ENCODE measurements at regions not wholly inside any gene's neighbourhood (a gene's known extent, or its start where the extent isn't known, plus 50 kb on each side); places are given as distances from the start of the nearest gene placed in this dataset.

GRCh38 chr20:56998438-56998837, 268.0 kb downstream of the BMP7 start:
- DNase-seq (ENCODE audit: low spot score) = no peak

DNA sequence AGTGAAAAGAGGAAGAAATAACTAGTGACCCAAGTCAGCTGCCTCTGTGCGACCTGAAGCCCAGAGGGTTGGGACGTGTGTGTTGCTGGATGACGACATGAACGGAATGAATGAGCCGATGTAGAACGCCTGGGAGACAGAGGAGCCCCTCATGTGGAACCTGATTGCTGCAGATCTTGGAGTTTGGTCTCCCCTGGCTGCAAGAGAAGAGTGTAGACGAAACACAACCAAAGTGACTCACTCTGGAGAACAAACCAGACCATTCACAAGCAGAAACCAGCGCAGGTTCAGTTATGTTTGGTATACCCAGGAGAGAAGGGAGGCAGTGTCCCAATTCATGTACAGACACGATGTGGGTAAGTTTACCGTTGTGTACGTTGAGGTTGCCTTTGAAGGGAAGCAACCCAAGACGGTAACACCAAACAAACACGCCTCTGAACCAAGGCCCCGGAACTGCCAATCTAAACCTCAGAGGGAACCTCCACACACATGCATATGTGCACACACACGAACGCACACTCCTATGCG, 265.9 kb downstream of the BMP7 start:
- DNase-seq (ENCODE audit: low spot score) = peak; percentile 54

DNA sequence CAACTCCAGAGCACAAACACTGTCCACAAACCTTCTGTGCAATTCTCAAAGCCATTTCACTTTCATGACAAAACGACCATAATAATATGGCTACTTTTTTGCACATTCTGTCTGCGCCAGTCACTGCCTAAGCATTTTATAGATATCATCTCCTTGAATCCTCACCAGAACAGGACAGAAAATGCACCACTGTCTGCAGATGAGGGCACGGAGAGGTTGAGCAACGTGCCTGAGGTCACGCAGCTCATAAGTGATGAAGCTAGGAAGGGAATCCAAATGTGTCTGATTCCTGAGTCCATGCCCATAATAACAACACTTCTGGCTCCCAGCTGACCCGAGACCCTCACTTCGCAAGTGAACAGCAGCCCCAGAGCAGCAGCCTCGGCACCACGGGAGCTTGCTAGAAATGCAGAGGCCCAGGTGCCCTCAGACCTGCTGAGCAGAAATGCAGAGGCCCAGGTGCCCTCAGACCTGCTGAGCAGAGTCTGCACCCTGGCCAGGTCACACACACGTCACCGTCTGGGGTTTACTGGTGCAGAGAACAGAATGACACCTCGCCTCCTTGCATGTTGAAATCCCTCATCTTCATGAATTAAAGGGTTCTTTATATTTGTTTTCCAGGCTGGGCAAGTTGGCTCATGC, 265.2 kb downstream of the BMP7 start:
- no peak for DNase-seq (ENCODE audit: low spot score)

GRCh38 chr20:57002066-57002570, 264.3 kb downstream of the BMP7 start:
- DNase-seq (ENCODE audit: low spot score) = no peak

DNA sequence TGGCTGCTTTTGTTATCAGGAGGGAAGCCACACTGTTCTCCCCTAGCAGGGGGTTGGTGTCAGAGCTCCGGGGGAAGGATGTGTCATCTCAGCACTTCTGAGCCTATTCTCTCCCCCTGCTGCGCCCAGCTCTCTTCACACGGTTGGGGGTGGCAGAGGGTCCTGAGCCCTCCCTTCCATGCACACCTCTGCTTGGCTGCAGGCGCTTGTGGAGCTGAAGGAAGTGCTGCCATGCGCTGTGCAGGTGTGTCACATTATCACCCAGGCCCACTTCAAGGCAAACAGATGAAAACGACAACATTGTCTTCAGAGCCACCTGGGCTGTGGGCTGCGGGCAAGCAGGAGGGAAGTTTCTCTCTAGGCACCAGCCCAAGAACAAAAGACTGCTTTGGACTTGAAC, 263.4 kb downstream of the BMP7 start:
- no peak for DNase-seq (ENCODE audit: low spot score)

- DNase-seq (ENCODE audit: low spot score) = no peak
Observed at GRCh38 chr20:57004416-57004815, 262.0 kb downstream of the BMP7 start.

DNA sequence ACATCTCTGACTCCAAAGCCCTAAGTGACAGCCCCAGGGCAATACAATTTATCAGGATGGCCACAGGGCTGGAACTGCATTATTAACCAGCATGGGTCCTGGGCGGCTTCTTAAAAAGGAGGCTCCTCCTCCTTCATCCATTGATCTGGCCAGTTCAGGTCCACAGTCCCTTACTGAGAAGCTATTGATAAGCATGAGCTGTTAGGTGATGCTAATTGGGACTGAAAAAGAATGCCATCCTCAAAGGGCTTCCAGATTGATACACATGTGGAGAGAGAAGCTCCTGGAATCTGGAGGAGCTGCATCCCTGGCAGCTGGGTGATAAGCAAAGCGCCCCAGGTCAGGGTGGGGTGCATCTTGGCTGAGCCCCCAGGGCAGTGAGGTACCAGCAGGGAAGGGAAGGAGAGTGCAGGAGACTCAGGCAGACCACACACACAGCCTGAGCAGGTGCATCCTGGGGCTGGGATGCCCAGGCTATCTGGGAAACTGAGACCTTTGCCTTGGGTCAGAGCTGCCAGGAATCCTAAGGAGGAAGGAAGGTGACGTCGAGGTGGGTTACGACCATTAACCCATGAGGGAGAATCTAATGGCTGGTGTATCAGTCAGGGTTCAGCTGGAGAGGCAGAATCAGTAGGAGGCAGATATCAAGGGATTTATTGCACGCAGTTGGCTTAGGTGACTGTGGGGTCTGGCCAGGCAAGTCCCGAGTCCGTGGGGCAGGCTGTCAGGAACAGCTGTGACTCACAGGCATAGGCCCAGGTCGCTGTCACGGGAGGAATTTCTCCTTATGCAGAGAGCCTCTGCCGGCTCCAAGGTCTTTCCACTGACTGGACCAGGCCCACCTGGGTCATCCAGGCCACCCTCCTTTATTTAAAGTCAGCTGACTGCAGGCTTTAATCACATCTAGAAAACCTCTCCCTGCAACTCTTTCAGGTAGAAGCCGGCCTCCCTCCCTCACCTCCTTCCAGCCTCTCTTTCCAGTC, 261.2 kb downstream of the BMP7 start:
- DNase-seq (ENCODE audit: low spot score) = no peak

- DNase-seq (ENCODE audit: low spot score) = no peak
Observed at GRCh38 chr20:57006411-57007170, 259.9 kb downstream of the BMP7 start.

DNA sequence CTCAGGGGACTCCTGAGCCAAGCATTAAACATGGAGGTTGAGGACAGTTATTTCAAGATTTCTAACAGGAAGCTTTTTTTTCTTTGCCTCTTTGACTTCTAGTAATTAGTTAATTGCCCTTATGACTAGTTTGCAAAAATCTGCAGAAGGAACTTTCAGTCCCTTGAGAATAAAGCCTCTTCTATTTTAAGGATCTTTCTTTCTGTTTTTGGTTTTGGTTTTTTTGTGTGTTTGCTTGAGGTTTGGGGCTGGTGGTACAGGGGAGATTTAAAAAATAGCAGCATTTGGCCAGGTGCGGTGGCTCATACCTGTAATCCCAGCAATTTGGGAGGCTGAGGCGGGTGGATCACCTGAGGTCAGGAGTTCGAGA, 259.3 kb downstream of the BMP7 start:
- DNase-seq (ENCODE audit: low spot score) = peak; percentile 28

DNA sequence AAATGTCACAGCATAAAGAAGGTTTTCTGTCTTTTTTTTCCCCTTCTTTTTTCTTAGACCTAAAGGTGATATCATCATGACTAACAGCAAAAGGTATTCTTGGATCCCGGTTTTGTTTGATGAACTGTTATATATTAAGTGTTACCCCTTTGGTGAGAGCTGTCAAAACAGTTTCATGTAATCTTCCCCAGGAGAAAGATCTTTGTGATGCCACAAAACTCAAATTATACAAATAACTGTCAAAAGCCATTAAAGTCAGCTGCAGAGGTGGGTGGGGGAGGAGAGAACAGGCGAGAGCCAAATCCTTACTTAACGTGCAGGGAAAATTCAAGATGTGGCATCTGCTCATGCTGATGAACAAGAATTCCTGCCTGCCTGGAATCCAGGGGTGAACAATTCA, 258.2 kb downstream of the BMP7 start:
- DNase-seq (ENCODE audit: low spot score) = no peak

GRCh38 chr20:57009355-57009754, 257.1 kb downstream of the BMP7 start:
- DNase-seq (ENCODE audit: low spot score) = no peak

DNA sequence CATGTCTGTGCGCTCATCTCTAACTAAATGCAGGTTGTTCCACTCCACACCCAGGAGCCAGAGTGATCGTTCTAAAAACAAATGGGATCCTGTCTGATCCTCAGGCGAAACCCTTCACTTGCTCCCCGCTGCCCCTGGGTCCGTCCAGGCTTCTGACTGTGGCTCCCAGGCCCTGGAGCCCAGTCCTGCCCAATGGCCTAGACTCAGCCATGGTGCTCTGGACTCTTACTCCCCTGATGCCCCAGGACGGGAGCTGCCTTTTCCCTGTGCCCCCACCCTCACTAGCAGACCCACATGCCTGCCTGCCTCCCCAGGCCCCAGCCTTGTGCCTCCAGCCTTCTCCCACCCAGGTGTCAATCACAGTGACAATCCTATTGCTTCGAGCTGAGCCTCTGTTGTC, 256.7 kb downstream of the BMP7 start:
- DNase-seq (ENCODE audit: low spot score) = no peak

- no peak for DNase-seq (ENCODE audit: low spot score)
Observed at GRCh38 chr20:57012691-57013090, 253.8 kb downstream of the BMP7 start.

DNA sequence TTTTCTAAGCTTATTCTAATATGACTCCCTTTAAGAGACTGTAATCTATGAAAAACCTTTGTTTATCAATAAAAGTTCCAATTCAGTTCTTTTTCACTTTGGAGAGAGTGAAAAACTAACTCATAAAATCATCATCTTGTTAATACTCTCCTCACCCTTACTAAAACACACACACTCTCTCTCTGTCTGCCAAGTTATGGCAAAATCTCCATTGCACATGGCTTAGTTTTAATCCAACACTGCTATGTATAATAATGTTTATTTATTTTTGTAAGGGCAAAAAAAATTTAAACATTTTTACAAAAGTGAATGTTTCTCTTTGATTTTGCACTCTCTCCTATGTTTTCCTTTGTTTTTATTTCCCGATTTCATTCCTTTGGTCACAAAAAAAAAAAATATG, 253.2 kb downstream of the BMP7 start:
- no peak for DNase-seq (ENCODE audit: low spot score)

DNA sequence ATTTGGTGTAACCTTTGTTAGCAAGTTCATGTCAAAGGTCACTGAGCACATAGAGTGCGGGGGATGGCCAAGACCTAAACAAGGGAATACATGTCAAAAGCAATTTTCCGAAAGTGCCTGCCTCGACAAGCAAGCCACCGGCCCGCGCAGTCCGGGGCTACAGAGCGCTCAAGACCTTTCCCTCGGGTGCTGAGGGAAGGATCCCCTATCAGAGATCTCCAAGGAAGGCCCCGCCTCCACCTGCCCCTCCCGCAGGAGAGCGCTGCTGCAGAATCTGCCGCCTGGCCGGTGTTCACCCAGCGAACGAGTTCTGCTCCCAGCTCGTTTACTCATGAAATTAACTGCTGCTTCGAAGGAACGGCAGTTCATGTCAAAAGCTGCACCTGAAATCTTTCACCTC, 252.7 kb downstream of the BMP7 start:
- DNase-seq (ENCODE audit: low spot score) = no peak

- DNase-seq (ENCODE audit: low spot score) = no peak
Observed at GRCh38 chr20:57020364-57020763, 246.1 kb downstream of the BMP7 start.

DNA sequence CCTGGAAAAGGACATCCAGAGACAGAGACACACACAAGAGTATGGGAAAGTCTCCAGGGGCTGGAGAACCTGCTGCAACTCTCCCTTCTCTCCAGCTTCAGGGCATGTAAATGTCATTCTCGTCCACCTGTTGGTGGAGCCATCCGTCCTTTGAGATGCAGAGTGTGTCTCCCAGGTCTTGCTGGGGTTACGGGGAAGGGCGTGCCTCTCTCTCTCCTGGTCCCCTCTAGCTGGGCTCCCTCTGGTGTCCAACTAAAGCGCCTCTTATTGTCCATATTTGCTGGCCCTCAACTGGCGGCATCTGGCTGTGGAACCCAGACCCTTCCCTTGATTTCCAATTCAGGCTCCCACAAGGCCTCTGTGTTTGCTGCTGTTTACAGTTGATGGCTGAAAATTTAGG, 244.1 kb downstream of the BMP7 start:
- no peak for DNase-seq (ENCODE audit: low spot score)

DNA sequence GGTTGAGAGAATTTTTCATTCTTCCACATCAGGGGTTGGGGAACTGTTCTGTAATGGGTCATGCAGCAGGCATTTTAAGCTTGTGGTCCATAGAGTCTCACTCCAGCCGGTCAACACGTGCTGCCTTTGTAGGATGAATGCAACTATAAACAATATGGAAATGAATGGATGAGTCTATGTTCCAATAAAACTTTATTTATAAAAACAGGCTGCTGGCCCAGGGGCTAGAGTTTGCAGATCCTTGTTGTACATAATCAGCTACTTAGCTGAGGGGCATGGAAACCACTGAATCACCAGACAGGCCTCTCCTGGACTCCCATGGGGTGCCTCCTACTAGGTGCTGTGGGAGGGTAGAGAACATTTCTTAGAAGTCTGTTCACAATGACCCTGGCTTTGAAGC, 243.4 kb downstream of the BMP7 start:
- DNase-seq (ENCODE audit: low spot score) = no peak

DNA sequence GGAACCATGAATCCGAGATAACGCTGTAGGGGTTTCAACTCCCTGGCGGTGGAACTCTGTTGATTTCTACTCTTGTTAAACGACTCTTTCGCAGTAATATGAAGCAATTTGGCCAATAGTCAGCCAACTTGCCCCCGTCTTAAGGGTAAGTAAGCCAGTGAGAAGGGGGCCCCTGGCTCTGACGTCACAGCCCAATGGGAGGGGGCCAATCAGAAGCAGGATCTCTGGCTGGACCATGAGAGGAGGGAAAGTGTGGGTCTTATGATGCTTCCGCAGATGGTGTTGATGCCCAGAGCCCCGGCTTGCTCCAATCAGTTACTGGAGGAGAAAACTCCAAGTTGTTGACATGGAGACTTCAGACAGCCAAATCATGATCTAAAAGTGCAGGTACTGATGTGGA, 242.4 kb downstream of the BMP7 start:
- no peak for DNase-seq (ENCODE audit: low spot score)

- no peak for DNase-seq (ENCODE audit: low spot score)
Observed at GRCh38 chr20:57024849-57025248, 241.6 kb downstream of the BMP7 start.

GRCh38 chr20:57025261-57025660, 241.2 kb downstream of the BMP7 start:
- DNase-seq (ENCODE audit: low spot score) = no peak

- DNase-seq (ENCODE audit: low spot score) = no peak
Observed at GRCh38 chr20:57025666-57026224, 240.7 kb downstream of the BMP7 start.

All from COLO829 (cell line).